MCF 10A (cell line): ENCODE measurements at regions not wholly inside any gene's neighbourhood (a gene's known extent, or its start where the extent isn't known, plus 50 kb on each side); places are given as distances from the start of the nearest gene placed in this dataset.

ENCODE experiments used
- microRNA-seq: library from miRNA; unstranded; fragments of <30 nt; microRNA quantifications from one replicate; pipeline ENCODE4 v1.2.0, GENCODE V29; 2022

Small RNA genes lying in the stretch of these regions (microRNA-seq; reads per million reads assigned to microRNA genes)
- 6,721 reads per million, percentile 94 among the genes with 10 or more reads in this experiment for gene MIR181A1
- 11.1 reads per million, percentile 52 among the genes with 10 or more reads in this experiment for gene MIR181B1
